ENCODE measurements at regions not wholly inside any gene's neighbourhood (a gene's known extent, or its start where the extent isn't known, plus 50 kb on each side); places are given as distances from the start of the nearest gene placed in this dataset.

- TF ChIP-seq POLR2AphosphoS5 (IDR thresholded peaks at IDR 0.05; ENCODE audit: low read depth) (no peak), SPI1 (IDR thresholded peaks at IDR 0.05; ENCODE audit: borderline replicate concordance, low read depth) (no peak), GABPA (IDR thresholded peaks at IDR 0.05; ENCODE audit: low read depth) (no peak), CTCF (IDR thresholded peaks at IDR 0.05; ENCODE audit: insufficient read depth, low read length) (no peak), REST (IDR thresholded peaks at IDR 0.05; ENCODE audit: insufficient replicate concordance, low read depth) (no peak)
- no peak for DNase-seq (ENCODE audit: low read depth in 1 of 2, low spot score in 1 of 2)
These were observed 156.4 kb upstream of the PCDH18 start for GRCh38 chr4:137688651-137689050.

GRCh38 chr4:137685357-137685756 lies 153.1 kb upstream of the PCDH18 start:
- H3K27ac ChIP-seq (replicated peaks), result no peak overlapping the region
- no peak for DNase-seq (ENCODE audit: low read depth in 1 of 2, low spot score in 1 of 2)
- peaks cover 4% of the 10 kb centered on the region for H3K27me3 ChIP-seq (ENCODE audit: insufficient read depth, poor library complexity, severe bottlenecking)
- TF ChIP-seq CTCF (IDR thresholded peaks at IDR 0.05; ENCODE audit: insufficient read depth, low read length), result no peak
- TF ChIP-seq REST (IDR thresholded peaks at IDR 0.05; ENCODE audit: insufficient replicate concordance, low read depth), result no peak
- no peak for TF ChIP-seq POLR2AphosphoS5 (IDR thresholded peaks at IDR 0.05; ENCODE audit: low read depth)
- no peak for TF ChIP-seq GABPA (IDR thresholded peaks at IDR 0.05; ENCODE audit: low read depth)
- no peak for TF ChIP-seq SPI1 (IDR thresholded peaks at IDR 0.05; ENCODE audit: borderline replicate concordance, low read depth)
- no peak overlapping the region for H3K4me3 ChIP-seq (replicated peaks; ENCODE audit: insufficient read depth, low read length)

More at GRCh38 chr4:137688651-137689050, 156.4 kb upstream of the PCDH18 start:
- peaks cover 4% of the 10 kb centered on the region for H3K27me3 ChIP-seq (ENCODE audit: insufficient read depth, poor library complexity, severe bottlenecking)
- no peak overlapping the region for H3K4me3 ChIP-seq (replicated peaks; ENCODE audit: insufficient read depth, low read length)
- H3K27ac ChIP-seq (replicated peaks), result no peak overlapping the region

GRCh38 chr4:137681081-137681480 lies 148.8 kb upstream of the PCDH18 start:
- H3K27me3 ChIP-seq (ENCODE audit: insufficient read depth, poor library complexity, severe bottlenecking), result no peaks in the 10 kb centered on the region
- H3K4me3 ChIP-seq (replicated peaks; ENCODE audit: insufficient read depth, low read length), result no peak overlapping the region
- DNase-seq (ENCODE audit: low read depth in 1 of 2, low spot score in 1 of 2), result no peak
- TF ChIP-seq SPI1 (IDR thresholded peaks at IDR 0.05; ENCODE audit: borderline replicate concordance, low read depth) (no peak), CTCF (IDR thresholded peaks at IDR 0.05; ENCODE audit: insufficient read depth, low read length) (no peak)
- no peak overlapping the region for H3K27ac ChIP-seq (replicated peaks)

GRCh38 chr4:137678796-137679195 lies 146.5 kb upstream of the PCDH18 start:
- TF ChIP-seq REST (IDR thresholded peaks at IDR 0.05; ENCODE audit: insufficient replicate concordance, low read depth) (no peak), POLR2AphosphoS5 (IDR thresholded peaks at IDR 0.05; ENCODE audit: low read depth) (no peak), CTCF (IDR thresholded peaks at IDR 0.05; ENCODE audit: insufficient read depth, low read length) (no peak), SPI1 (IDR thresholded peaks at IDR 0.05; ENCODE audit: borderline replicate concordance, low read depth) (no peak), GABPA (IDR thresholded peaks at IDR 0.05; ENCODE audit: low read depth) (no peak)
- no peaks in the 10 kb centered on the region for H3K27me3 ChIP-seq (ENCODE audit: insufficient read depth, poor library complexity, severe bottlenecking)
- no peak for DNase-seq (ENCODE audit: low read depth in 1 of 2, low spot score in 1 of 2)
- H3K27ac ChIP-seq (replicated peaks), result no peak overlapping the region
- no peak overlapping the region for H3K4me3 ChIP-seq (replicated peaks; ENCODE audit: insufficient read depth, low read length)
